GM18909 (cell line): ENCODE measurements at regions not wholly inside any gene's neighbourhood (a gene's known extent, or its start where the extent isn't known, plus 50 kb on each side); places are given as distances from the start of the nearest gene placed in this dataset.
"Not testable (repeated sequence)": the region's sequence is repeated elsewhere in the genome, so short reads cannot be mapped to it uniquely, and the experiment has no call there.

Experiments used
- ATAC-seq: cut with Tn5 transposase; IDR thresholded peaks from one replicate; pipeline ENCODE4 v1.9.1; 2021; ENCODE audit warnings: mild to moderate bottlenecking; ENCODE audit not compliant: unreplicated experiment, poor library complexity

DNA sequence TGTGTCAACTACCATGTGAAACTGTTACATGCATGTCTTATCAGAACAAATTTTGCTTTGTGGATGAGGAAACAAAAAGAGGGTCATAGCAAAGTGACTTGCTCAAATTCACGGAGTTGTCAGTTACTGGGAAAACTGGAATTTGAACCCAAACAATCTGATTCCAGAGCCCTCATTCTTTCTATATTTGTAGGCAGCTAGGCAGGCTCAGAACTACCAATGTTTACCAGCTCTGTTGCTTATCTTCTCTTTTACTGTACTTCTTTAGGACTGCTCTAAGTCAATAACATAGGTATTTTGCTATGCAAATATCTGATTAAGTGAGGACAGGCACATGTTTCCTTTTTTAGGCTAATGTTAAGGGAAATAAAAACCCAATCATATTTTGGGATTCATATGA lies 450.5 kb downstream of the ZPLD1 start:
- ATAC-seq, result no peak

DNA sequence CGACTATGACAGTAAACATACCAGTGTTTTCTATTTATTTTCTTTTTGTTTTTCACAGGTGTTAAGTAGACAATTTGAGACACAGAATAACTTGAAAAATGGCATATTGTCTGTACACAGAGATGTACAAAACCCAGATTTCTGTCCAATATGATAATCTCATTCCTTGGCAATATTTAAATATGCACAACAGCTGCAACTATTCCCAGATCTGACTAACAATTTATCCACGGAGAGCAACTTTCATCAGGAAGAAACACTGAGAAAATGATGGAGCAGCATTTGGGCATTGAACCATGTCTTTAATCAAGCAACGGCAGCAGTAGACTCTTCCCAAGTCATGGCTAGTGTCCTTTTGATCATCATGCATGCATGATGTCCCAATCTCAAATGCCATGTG lies 452.6 kb downstream of the ZPLD1 start:
- ATAC-seq, result no peak

DNA sequence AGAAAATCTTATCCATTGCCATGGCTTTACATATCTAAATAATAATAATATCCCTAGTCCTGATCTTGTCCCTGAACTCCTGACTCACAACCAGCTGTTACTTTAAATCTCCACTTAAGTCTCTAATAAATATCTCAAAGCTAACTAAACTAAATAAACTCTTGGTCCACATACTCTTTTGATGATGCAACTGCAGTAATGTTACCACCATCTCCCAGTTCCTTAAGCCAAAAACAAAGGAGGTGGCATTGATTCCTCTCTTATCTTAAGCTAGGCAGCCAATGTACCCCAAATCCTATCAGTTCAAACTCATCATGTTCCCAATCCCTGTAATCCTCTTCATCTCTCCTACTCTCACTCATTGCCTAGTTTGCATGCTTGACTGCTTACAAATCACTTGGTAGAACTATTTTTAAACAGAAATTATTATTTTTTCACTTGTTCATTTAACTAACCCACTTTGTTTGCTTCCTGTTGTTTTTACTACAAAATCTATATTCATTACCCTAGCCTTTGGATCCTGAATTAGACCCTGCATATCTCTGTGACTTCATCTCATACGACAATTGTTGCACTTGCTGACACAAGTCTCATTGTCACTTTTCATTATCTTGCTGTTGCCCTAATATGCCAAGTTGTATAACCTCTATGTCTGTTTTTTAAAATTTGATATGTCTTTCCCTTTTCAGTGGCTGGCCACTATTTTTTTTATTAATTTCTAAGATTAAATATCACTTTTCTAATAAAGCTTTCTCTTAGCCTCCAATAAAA lies 462.2 kb downstream of the ZPLD1 start:
- ATAC-seq, result no peak

DNA sequence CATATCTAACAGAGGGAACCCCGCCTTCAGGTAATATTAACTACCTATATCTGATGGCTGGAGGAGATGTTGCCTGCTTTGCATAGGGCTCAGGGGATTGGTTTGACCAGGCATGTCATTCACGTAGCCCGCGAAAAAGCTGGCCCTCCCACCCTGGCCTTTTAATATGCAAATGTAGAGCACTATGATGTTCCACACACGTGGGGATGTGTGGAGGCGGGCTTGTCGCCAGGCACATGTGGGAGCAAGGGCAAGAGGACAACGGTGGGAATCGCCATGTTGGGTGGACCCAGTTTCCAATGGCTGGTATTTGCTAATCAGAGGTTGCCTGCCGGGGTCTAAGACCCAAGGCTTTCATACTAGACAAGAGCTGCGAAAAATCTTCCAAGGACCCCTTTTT lies 469.8 kb downstream of the ZPLD1 start:
- no peak for ATAC-seq

DNA sequence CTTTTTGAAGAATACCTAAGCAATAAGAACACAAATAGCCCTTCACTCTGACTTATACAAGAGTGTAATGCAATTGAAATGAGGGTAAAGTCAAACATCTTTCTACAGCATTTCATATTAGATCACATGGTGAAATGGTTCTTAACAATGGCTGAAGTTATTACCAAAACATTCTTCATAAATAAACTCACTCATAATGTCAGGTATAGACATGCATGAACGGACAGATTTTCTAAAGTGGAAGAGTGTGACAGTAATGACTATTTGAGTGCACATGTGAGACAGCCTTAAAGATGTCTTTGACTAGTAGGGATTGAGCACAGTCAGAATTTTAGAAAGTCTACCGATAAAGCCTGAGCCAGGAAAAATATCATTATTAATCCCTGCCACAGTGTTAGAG lies 471.0 kb downstream of the ZPLD1 start:
- ATAC-seq, result no peak

DNA sequence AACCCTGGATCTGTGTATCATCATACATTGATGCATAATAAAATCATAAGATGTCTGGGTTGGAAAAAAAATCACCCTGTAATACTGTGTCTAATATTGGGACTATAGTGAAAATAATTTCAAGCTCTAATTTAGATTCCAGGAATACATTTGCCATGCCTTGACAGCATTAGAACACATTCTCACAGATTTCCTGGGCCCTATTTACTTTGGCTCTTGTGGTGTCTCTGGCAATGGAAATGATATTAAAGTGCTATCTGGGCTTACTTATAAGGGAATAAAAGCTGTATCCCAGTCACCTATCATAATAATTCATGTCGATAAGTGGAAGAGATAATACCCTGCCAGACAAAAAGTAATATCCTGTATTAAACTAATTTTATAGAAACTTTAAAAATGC lies 472.0 kb downstream of the ZPLD1 start:
- no peak for ATAC-seq

DNA sequence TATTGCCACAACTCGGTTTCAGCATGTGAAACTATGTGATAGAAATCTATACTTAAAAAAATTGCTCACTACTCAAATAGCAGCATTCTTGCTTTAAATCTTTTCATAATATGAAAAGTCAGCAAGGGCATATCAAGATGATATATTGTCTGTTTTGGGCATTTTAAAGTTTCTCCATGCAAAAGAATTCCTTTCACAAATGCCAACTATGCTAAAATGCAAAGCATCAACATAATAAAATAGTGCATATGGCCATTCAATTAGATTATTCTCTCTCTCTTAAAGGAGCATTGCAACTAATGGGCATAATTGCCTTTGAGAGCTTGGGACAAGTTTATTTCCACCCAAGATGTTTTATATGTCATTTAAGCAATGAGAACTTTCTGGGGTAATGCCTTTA lies 475.1 kb downstream of the ZPLD1 start:
- no peak for ATAC-seq

DNA sequence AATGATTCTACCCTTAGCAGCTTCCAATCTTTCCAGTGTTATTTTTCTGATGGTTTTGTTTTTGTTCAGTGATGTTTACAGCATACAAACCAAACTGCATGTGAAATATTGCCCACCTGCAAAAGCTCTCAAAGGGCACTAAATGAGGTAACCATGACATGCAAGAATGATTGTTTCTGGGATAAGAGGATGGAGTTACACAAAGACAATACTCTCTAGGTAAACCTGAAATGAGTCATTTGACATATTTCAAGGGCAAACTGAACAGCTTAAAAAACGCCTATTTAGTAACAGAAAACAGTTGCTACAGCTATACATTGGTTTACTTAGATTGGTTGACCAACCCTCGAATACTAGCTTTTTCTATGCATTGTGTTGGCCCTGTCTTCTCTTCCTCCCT lies 481.7 kb downstream of the ZPLD1 start:
- no peak for ATAC-seq

DNA sequence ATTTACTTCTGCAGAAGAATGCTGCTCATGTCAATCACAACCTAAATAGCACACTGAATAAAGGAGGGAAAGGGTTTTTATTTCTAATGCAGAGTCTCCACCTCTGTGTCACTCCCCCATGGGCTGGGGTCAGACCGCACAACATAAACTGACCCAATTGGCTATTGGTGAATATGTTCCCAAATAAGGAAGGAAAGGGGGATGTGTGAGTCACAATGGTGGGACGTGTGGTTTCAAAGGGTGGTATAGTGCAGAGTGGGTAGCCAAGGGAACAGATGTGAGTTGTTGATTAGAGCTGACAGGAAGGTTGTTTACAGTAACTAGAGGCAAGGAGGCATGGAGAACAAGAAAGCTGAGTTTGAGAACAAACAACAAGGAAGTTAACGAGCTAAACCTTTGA lies 491.8 kb downstream of the ZPLD1 start:
- ATAC-seq, result no peak

DNA sequence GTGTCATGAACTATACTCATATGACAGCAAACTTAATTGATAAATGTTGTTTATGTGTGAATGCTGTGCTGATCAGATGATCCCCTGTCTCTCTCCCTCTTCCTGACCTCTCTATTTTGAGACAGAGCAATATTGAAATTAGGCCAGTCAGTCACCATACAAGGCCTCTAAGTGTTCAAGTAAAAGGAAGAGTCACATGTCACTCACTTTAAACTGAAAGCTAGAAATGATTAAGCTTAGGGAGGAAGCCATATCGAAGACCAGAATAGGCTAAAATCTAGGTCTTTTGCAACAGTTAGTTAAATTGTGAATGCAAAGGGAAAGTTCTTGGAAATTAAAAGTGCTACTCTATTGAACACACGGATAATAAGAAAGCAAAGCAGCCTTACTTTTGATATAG lies 498.6 kb downstream of the ZPLD1 start:
- ATAC-seq, result no peak

DNA sequence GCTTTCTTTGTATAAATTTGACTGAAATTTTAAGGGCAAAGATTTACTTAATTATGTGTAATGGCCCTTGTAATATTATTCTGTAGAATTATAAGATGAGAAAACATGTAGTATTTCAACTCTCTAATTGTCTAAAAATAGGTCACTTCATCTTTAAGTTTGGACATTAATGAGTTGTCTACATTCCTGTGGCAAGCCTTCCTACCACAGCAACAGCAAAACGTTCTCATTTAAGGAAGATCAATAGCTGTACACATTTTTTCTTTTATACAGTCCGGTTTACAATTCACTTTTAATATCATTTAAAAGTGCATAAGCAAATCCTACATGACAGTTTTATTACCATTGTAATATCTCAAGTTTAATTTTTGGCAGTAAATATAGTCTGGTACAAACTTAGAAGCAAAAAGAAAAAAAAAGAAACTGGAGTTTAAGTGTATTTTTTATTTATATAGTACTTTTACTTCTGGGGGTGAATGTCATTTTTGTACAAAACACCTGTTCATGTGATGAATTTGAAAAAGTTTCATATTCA lies 501.8 kb downstream of the ZPLD1 start:
- ATAC-seq, result no peak

DNA sequence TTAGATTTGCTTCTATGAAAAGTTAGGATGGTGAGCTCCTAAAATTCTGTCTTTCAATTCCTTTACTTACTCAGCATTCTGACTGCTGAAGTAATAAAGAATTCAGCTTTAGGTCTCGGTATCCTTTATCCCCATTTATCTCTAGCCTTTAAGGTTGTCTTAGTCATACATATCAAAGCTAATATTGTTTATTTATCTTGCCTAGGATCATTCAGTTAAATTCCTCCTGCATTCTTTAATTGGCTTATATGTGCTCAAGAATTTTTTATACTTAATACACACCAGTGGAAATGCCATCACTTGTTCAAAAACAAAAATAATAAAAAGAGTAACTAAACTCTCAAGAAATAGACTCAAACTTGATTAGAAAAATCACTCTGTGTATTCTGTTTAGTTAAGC lies 507.0 kb downstream of the ZPLD1 start:
- ATAC-seq, result no peak

DNA sequence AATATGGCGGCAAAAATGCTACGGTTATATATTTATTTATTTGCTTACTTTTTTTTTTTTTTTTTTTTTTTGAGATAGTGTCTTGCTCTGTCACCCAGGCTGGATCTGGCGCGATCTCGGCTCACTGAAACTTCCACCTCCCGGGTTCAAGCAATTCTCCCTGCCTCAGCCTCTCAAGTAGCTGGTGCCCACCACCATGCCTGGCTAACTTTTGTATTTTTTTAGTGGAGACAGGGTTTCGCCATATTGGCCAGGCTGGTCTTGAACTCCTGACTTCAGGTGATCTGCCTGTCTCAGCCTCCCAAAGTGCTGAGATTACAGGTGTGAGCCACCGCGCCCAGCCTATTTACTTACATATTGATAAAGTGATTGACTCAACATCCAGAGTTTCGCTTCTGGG lies 511.6 kb downstream of the ZPLD1 start:
- ATAC-seq, result not testable (repeated sequence)

DNA sequence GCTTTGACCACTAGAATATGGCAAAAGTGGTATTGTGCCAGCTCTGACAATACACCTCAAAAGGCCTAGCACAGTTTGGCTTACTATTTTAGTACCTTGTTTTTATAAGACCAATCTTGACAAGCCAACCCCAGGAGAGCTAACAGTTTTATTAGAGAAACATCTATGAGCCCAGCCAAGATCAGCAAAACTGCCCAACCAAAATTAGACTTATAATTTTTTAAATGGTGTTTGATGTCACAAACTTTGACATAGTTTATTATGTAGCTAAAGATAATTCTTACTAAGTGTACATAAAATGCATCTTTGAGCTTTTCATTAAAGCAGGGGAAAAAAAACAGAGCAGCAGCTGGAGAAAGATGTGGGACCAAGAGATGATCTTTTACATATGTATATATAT lies 537.5 kb downstream of the ZPLD1 start:
- ATAC-seq, result no peak

DNA sequence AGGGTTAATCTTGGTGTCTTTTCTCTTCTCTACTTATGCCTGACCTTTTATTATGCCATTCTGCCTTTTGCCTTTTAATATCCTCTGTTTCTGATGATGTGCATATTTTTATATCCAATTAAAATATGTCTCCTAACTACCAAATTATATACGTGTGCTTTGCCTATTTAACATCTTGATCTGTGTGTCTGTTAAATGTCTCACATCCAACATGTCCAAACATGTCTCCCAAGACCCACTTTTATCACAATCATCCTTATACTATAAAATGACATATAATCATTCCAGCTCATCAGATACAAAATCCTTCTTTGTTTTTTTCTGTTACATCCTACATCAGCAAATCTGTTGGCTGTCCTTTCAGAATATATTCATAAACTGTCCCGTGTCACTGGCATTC lies 539.5 kb downstream of the ZPLD1 start:
- no peak for ATAC-seq

DNA sequence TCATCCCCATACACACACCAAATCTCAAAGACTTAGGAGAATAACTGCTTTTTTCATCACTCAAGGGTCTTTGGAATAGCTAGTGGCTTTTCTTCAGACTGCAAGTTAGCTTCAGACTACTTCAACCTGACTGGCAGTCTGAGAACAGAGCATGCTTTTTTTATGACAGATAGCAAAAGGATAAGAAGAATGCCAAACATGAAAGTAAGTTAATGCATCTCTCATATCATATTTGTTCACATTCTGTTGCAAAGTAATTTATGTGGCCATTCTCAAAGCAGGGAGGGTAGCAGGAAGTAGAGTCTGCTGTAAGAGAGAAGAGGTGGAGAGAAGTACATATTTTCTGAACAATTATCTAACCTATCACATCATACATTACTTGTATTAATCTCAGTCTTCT lies 544.4 kb downstream of the ZPLD1 start:
- ATAC-seq, result no peak

DNA sequence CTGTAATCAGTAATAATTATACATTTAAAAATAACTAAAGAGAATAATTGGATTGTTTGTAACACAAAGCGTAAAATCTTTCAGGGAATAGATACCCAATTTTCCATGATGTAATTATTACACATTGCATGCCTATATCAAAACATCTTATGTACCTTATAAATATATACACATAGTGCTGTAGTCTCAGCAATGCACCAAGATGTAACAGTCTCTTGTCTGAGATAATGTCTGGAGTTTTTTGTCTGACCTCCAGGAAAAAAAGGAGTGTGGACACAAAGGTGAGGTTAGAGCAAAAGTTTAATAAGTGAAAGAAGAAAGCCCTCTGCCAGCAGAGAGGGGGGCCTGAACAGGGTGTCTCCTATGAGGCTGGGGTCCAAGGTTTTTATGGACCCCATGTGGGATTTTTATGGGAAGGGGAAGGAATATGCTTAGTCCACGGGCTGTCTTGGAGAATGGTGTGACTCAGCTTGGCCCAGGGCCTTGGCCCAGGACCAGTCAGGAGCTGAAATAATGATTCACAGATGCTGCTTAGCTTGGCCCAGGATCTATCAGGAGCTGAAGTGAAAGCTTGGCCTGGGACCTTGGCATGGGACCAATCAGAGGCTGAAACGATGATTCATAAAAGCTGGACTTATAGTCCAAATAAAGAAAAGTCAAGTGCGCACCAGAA lies 545.0 kb downstream of the ZPLD1 start:
- ATAC-seq, result no peak

DNA sequence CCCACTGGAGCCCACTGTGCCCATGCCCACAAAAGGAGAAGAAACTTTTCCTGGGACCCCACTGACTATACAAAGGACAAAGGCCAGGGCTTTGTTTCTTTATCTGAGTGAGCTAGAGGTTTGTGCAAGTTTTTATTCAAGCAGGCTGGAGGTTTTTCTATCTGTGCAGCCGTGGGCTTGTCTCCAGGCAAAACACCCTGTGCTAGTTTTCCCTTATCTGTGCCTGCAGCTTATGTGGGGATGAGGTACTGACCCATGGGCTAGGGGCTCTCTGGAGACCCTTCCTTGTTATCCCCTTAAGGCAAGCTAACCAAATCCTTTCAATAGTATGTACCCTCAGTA lies 545.5 kb downstream of the ZPLD1 start:
- ATAC-seq, result no peak

DNA sequence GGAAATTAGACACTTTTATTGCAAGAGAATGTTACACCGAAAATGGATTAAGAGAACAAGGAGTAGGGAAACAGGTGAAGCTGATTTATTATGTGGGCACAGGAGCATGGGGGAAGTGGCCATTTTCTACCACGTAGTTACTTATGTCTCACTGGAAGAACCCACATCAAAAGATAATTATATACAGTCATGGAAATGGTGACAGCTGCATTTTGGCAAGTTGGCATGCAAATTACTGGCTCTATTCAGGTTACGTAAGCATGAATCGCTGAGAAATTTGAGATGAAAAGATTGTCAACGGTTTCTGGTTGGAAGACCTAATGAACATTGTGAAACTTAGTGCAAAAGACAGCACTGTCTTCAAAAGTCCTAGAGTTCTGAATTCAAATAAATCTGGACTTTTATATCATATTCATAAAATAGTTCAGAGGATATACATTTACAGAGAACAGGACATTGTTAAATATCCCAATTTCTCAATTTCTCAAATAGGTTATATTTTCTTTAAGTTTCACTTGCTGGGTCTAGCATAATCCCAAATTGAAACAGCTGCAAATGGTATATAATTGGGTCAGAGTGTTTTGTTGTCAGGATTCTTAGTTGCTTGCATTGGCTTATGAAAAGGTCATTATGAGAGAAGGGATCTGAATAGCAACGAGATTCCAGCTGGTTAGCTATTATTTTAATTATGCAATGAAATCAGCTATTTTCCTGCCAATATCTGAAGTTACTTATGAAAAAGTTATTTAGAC lies 567.8 kb downstream of the ZPLD1 start:
- no peak for ATAC-seq

DNA sequence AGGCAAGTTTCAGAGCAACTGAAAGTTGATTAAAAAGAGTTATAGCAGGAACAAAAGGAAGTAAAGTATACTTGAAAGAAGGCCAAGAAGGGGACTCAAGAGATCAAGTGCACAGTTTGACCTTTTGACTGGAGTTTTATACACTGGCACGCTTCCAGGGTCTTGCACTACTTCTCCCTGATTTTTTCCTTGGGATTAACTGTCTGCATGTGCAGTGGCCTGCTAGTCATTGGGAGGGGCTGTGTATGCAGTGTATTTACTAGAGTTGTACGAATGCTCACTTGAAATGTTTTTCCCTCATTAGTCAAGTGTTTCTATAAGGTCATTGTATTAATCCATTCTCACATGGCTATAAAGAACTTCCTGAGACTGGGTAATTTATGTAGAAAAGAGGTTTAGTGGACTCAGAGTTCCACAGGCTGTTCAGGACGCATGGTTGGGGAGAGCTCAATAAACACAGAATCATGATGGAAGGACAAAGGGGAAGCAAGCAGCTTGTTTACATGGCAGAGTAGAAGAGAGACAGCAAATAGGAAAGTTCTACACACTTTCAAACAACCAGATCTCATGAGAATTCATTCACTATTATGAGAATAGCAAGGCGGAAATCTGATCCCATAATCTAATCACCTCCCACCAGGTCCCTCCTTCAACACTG lies 571.8 kb downstream of the ZPLD1 start:
- no peak for ATAC-seq

DNA sequence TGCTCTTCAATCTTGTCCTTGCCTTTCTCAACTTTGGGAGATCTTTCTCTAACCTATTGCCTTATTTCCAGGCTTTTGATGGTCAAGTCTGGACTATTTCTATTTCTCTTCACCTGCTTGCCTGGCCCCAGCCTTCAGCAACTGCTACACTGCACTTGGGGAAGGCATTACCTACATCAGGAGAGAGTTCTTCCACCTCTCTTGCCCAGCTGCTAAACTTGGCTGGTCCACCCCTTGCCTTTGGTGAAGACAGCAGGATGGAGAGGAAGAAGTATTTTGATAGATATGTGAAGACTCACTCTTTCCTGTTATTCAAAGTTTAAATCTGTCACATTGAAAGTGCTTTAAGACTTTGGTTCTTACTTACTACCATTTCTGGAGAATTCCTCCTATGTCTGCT lies 574.8 kb downstream of the ZPLD1 start:
- ATAC-seq, result no peak
